NCI-H2171 treated with DMSO at 0.1 percent for 48 hours (cell line): ENCODE measurements at regions not wholly inside any gene's neighbourhood (a gene's known extent, or its start where the extent isn't known, plus 50 kb on each side); places are given as distances from the start of the nearest gene placed in this dataset.
A peak's percentile ranks its signal among the peaks of the same experiment; 100 is the strongest.

ENCODE experiments used
- DNase-seq: peaks from one replicate; lab custom pipeline; 2025; lab: John Stamatoyannopoulos, UW

- DNase-seq, result no peak
Observed at GRCh38 chr18:67742954-67743353, 226.4 kb upstream of the DSEL start.

- no peak for DNase-seq
Observed at GRCh38 chr18:67742525-67742924, 226.0 kb upstream of the DSEL start.

- no peak for DNase-seq
Observed at GRCh38 chr18:67735506-67735905, 219.0 kb upstream of the DSEL start.

GRCh38 chr18:67733088-67733487, 216.6 kb upstream of the DSEL start:
- no peak for DNase-seq

GRCh38 chr18:67731851-67732250, 215.3 kb upstream of the DSEL start:
- DNase-seq, result no peak

- no peak for DNase-seq
Observed at GRCh38 chr18:67730886-67731285, 214.4 kb upstream of the DSEL start.

GRCh38 chr18:67728364-67728763, 211.8 kb upstream of the DSEL start:
- DNase-seq, result no peak

- peak; percentile 54 for DNase-seq
Observed at GRCh38 chr18:67726882-67727281, 210.4 kb upstream of the DSEL start.

GRCh38 chr18:67717800-67718199, 201.3 kb upstream of the DSEL start:
- no peak for DNase-seq

- no peak for DNase-seq
Observed at GRCh38 chr18:67715567-67715966, 199.0 kb upstream of the DSEL start.

GRCh38 chr18:67710639-67711038, 194.1 kb upstream of the DSEL start:
- peak; percentile 6 for DNase-seq

GRCh38 chr18:67705748-67706147, 189.2 kb upstream of the DSEL start:
- peak; percentile 22 for DNase-seq

- no peak for DNase-seq
Observed at GRCh38 chr18:67695684-67696083, 179.2 kb upstream of the DSEL start.

- DNase-seq, result no peak
Observed at GRCh38 chr18:67694787-67695186, 178.3 kb upstream of the DSEL start.

GRCh38 chr18:67692811-67693210, 176.3 kb upstream of the DSEL start:
- no peak for DNase-seq

- no peak for DNase-seq
Observed at GRCh38 chr18:67682516-67682915, 166.0 kb upstream of the DSEL start.

- DNase-seq, result no peak
Observed at GRCh38 chr18:67677489-67677888, 161.0 kb upstream of the DSEL start.

GRCh38 chr18:67672716-67673115, 156.2 kb upstream of the DSEL start:
- DNase-seq, result no peak

GRCh38 chr18:67672155-67672554, 155.6 kb upstream of the DSEL start:
- no peak for DNase-seq

GRCh38 chr18:67670024-67670543, 153.6 kb upstream of the DSEL start:
- no peak for DNase-seq

- DNase-seq, result no peak
Observed at GRCh38 chr18:67665266-67665665, 148.7 kb upstream of the DSEL start.

- no peak for DNase-seq
Observed at GRCh38 chr18:67662996-67663395, 146.5 kb upstream of the DSEL start.

- DNase-seq, result no peak
Observed at GRCh38 chr18:67661555-67661954, 145.0 kb upstream of the DSEL start.

GRCh38 chr18:67654101-67654500, 137.6 kb upstream of the DSEL start:
- DNase-seq, result no peak

GRCh38 chr18:67652288-67652687, 135.8 kb upstream of the DSEL start:
- no peak for DNase-seq
